CD4-positive, alpha-beta T cell treated with Interleukin-10 for 1 hour (primary cell): ENCODE measurements at regions not wholly inside any gene's neighbourhood (a gene's known extent, or its start where the extent isn't known, plus 50 kb on each side); places are given as distances from the start of the nearest gene placed in this dataset.
"Not testable (repeated sequence)": the region's sequence is repeated elsewhere in the genome, so short reads cannot be mapped to it uniquely, and the experiment has no call there.

Source experiments
- DNase-seq: peaks from one replicate; pipeline ENCODE4 v3.0.0-alpha.2; 2020

GRCh38 chr4:26257444-26257843 is 63.4 kb upstream of the RBPJ start:
- DNase-seq = not testable (repeated sequence)

GRCh38 chr4:26257850-26258249 is 63.0 kb upstream of the RBPJ start:
- DNase-seq = no peak

GRCh38 chr4:26260571-26260970 is 60.2 kb upstream of the RBPJ start:
- no peak for DNase-seq

GRCh38 chr4:26261405-26261804 is 59.4 kb upstream of the RBPJ start:
- DNase-seq = no peak

GRCh38 chr4:26263165-26263564 is 57.6 kb upstream of the RBPJ start:
- DNase-seq = no peak

- DNase-seq = no peak
Observed at GRCh38 chr4:26264109-26264508, 56.7 kb upstream of the RBPJ start.

- no peak for DNase-seq
Observed at GRCh38 chr4:26267087-26267486, 53.7 kb upstream of the RBPJ start.

- DNase-seq = no peak
Observed at GRCh38 chr4:26268246-26268645, 52.6 kb upstream of the RBPJ start.

GRCh38 chr4:26269038-26269437 is 51.8 kb upstream of the RBPJ start:
- DNase-seq = no peak
